Large intestine (tissue), 3 donors: ENCODE measurements at regions not wholly inside any gene's neighbourhood (a gene's known extent, or its start where the extent isn't known, plus 50 kb on each side); places are given as distances from the start of the nearest gene placed in this dataset.

Source experiments
- DNase-seq, 2 donors: peaks; one replicate each; pipeline versions ENCODE4 v3.0.0 to v3.0.0-alpha.2; 2013
- H3K27ac ChIP-seq: one replicate; pipeline ENCODE4 v1.5.1; 2013; ENCODE audit warnings: low read length
- H3K27me3 ChIP-seq: 2 replicates; pipeline ENCODE4 v1.6.1; 2013; ENCODE audit warnings: low read length; ENCODE audit not compliant: control insufficient read depth, insufficient read depth
- H3K36me3 ChIP-seq: 2 replicates; pipeline ENCODE4 v1.6.1; 2013; ENCODE audit warnings: low read length; ENCODE audit not compliant: control insufficient read depth, insufficient read depth
- H3K4me1 ChIP-seq: one replicate; pipeline ENCODE4 v1.6.1; 2013; ENCODE audit warnings: low read length; ENCODE audit not compliant: control insufficient read depth, insufficient read depth
- H3K4me3 ChIP-seq: one replicate; pipeline ENCODE4 v1.5.1; 2013; ENCODE audit warnings: low read length
- H3K9me3 ChIP-seq: one replicate; pipeline ENCODE4 v1.6.1; 2013; ENCODE audit warnings: mild to moderate bottlenecking, low read depth, low read length, moderate library complexity; ENCODE audit not compliant: control insufficient read depth
- WGBS: methylation state at CpG from one replicate; pipeline ENCODE4 v1.1.5; 2013; ENCODE audit warnings: low lambda C conversion rate; ENCODE audit not compliant: insufficient coverage; 5-methylcytosine and 5-hydroxymethylcytosine counted together

DNA sequence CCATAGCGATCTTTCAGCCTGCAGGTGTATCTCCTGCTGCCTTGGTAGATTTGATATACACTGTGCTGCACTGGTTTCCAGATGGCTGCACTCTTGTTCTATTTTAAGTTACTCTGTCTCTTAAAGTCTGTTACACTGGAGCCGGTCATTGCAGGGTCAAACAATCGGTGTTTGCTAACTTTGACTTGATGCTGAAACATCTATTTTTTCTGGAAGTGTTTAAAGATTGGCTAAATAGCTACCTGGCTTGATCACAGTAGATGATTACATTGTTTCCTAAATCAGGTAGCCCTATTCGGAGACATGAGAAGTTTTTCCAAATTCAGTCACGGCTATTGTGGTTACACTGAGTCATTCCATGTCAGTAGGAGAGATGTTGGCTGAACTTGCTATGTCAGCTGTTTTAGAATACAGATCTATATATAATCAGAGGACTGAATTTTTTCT is 574.8 kb downstream of the ETV1 start:
- no peak for DNase-seq
- H3K9me3 ChIP-seq, result no peaks in the 10 kb centered on the region
- no peak overlapping the region for H3K4me3 ChIP-seq
- H3K4me1 ChIP-seq, result no peaks in the 10 kb centered on the region
- H3K36me3 ChIP-seq, result no peaks in the 10 kb centered on the region
- no peaks in the 10 kb centered on the region for H3K27me3 ChIP-seq
- WGBS, result 39% methylated on average over 3 of the region's 5 CpGs
- no peak overlapping the region for H3K27ac ChIP-seq

DNA sequence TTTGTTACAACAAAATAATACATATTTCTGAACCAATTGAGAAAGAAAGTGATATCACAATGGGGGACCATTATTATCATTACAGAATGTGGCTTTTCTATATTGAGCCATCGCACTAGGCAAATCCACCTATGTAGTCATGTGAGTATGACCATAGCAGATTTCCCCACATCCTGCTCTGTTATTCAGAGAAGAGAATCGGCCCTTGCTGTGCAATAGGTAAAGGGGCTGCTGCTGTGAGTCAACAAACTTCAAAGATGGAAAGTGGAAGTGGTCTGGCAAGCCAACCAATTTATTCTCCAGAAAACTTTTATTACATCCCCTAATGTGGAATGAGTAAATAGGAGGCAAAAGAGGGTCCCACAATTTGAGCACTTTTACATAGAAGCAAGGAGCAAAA is 573.4 kb downstream of the ETV1 start:
- WGBS, result no CpG with 5 or more reads among the region's 2 CpGs
- Histone ChIP-seq H3K4me1 (no peaks in the 10 kb centered on the region), H3K27ac (no peak overlapping the region), H3K36me3 (no peaks in the 10 kb centered on the region), H3K4me3 (no peak overlapping the region), H3K27me3 (no peaks in the 10 kb centered on the region), H3K9me3 (no peaks in the 10 kb centered on the region)
- DNase-seq, result no peak

DNA sequence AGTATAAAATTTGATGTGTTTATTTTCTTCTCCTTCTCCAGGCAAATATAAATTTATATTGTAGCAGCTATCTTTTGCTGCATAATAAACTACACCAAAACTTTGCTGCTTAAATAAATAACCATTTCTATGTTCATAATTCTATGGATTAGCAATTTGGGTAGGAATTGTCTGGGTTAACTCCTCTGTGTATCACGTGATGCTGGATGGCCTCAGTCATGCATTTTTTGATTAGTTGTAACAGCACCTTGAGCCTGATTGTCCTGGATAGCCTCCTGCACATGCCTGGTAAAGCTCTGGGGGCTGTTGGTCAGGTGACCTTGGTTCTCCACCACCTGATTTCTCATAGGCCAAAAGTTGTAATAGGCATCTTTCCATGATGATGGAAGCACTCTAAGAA is 572.9 kb downstream of the ETV1 start:
- DNase-seq, result no peak
- Histone ChIP-seq H3K9me3 (no peaks in the 10 kb centered on the region), H3K27me3 (no peaks in the 10 kb centered on the region), H3K4me3 (no peak overlapping the region), H3K4me1 (no peaks in the 10 kb centered on the region), H3K36me3 (no peaks in the 10 kb centered on the region), H3K27ac (no peak overlapping the region)
- WGBS, result no CpG with 5 or more reads among the region's 1 CpG

DNA sequence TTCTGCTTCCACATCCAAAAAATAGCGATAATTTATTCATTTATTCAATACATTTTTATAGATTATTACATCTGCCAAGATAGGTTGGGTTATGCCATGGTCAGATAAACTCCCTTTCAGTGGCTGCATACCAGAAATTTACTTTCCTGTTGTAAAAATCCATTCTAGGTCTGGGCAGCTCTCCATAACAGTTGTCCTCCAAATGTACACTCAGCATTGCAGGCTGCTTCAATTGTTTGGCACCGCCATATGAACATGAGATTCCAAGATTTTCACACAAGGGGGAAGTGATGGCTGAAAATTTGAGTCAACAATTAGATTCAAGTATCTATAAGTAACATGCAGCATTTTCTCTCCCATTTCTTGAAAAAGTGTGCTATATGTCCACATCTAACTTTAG is 568.7 kb downstream of the ETV1 start:
- Histone ChIP-seq H3K27ac (no peak overlapping the region), H3K9me3 (peaks cover 3% of the 10 kb centered on the region), H3K36me3 (no peaks in the 10 kb centered on the region), H3K4me1 (no peaks in the 10 kb centered on the region), H3K27me3 (no peaks in the 10 kb centered on the region), H3K4me3 (no peak overlapping the region)
- WGBS, result no CpG with 5 or more reads among the region's 2 CpGs
- DNase-seq, result no peak

DNA sequence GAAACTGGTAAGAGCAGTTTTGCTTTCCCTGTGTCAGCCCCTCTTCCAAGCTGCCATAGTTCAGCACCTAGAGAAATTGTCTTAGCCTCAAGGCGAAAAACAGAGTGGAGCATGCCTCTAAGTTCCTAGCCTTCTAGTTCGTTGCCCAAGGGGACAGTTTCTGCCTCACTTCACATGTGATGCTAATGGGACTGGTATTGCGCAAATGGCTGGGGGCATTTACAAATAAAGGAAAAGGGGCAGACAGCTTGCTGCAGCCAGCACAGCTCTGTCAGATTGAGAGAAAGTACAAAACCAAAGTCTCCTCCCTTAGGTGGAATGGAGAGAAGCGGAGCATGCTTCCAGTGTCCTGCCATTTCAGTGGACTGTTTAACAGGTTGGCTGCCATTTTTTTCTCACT is 567.7 kb downstream of the ETV1 start:
- WGBS, result no CpG with 5 or more reads among the region's 4 CpGs
- H3K27ac ChIP-seq, result no peak overlapping the region
- no peaks in the 10 kb centered on the region for H3K27me3 ChIP-seq
- H3K4me3 ChIP-seq, result no peak overlapping the region
- H3K4me1 ChIP-seq, result no peaks in the 10 kb centered on the region
- H3K36me3 ChIP-seq, result no peaks in the 10 kb centered on the region
- peaks cover 3% of the 10 kb centered on the region for H3K9me3 ChIP-seq
- DNase-seq, result no peak

DNA sequence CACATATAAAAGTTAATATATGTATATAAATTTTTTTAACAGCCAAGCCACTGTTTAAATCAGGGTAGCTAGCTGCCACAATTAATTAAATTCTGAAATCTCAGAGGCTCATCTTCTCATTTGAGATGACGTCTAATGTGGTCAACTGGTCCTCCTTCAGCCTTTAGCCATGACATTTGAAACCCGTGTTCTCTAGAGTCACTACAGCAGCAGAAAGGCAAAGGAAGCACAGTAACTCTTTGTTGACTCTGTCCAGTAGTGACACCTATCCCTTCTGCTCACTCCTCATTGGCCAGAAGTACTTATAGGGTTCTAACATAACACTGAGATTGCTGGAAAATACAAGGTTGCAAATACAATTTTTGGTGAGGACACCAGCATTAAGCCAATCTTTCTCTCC is 555.5 kb downstream of the ETV1 start:
- WGBS, result no CpG with 5 or more reads among the region's 2 CpGs
- DNase-seq, result no peak
- Histone ChIP-seq H3K36me3 (no peaks in the 10 kb centered on the region), H3K4me3 (no peak overlapping the region), H3K27ac (no peak overlapping the region), H3K4me1 (no peaks in the 10 kb centered on the region), H3K27me3 (no peaks in the 10 kb centered on the region), H3K9me3 (no peaks in the 10 kb centered on the region)

DNA sequence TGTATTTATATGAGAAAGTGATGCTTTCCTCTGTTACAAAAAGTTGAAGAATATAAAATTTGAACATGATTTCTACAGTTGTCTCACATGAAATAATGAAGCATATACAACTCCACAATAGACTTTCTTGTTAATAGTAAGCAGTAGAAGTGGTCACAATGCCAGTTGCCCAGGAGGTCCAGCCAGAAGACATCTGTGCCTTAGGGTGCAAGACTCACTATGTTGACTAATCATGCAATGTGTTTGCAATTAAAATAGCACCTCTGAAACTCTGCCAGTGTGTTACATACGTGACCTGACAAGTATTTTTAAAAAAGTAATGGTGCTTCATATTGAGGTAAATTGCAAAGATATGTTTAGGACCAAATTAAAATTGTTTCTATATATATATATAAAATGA is 547.2 kb downstream of the ETV1 start:
- no peaks in the 10 kb centered on the region for H3K36me3 ChIP-seq
- H3K9me3 ChIP-seq, result no peaks in the 10 kb centered on the region
- no peak overlapping the region for H3K27ac ChIP-seq
- H3K27me3 ChIP-seq, result no peaks in the 10 kb centered on the region
- WGBS, result no CpG with 5 or more reads among the region's 1 CpG
- no peaks in the 10 kb centered on the region for H3K4me1 ChIP-seq
- no peak for DNase-seq
- H3K4me3 ChIP-seq, result no peak overlapping the region

DNA sequence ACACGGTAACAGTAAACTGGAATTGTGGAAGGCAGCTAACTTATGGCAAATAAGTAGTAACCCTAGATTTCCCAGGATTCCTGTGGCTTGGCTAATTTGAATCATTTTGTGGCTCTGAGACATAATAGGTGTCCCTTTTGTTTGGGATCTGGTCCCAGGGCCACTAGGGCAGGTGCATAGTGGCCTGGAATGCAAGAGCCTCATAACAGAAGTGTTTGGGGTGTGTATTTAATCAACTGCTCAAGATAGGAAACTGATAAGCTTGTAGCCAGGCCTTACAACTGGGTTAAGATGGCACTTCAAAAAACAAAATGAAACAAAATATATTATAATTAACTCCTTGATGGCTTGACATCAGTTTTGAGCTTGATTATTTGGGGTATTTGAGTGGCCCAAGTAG is 541.8 kb downstream of the ETV1 start:
- WGBS, result no CpG with 5 or more reads among the region's 1 CpG
- DNase-seq, result no peak
- H3K27me3 ChIP-seq, result no peaks in the 10 kb centered on the region
- H3K9me3 ChIP-seq, result peaks cover 3% of the 10 kb centered on the region
- H3K36me3 ChIP-seq, result no peaks in the 10 kb centered on the region
- no peak overlapping the region for H3K27ac ChIP-seq
- H3K4me1 ChIP-seq, result no peaks in the 10 kb centered on the region
- H3K4me3 ChIP-seq, result no peak overlapping the region

DNA sequence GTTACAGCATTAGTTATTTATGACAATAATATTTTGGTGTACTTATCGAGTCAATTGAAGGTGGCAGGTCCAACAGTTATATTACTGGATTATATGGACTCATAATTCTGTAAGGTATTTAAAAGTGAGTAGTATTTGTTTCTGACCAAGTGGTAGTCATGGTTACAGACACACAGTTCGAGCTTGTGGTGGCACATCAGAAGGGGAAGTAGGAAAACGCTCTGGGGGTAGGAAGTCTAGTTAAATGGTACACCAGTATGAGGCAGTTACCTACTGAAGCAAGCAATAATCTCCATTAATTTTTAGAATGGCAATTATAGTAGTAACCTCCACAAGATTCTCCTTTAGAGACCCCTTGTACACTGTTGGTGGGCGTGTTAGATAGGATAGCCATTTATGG is 541.2 kb downstream of the ETV1 start:
- Histone ChIP-seq H3K4me3 (no peak overlapping the region), H3K9me3 (peaks cover 3% of the 10 kb centered on the region), H3K36me3 (no peaks in the 10 kb centered on the region), H3K27ac (no peak overlapping the region), H3K27me3 (no peaks in the 10 kb centered on the region), H3K4me1 (no peaks in the 10 kb centered on the region)
- 100% methylated on average over 1 of the region's 4 CpGs for WGBS
- DNase-seq, result no peak

DNA sequence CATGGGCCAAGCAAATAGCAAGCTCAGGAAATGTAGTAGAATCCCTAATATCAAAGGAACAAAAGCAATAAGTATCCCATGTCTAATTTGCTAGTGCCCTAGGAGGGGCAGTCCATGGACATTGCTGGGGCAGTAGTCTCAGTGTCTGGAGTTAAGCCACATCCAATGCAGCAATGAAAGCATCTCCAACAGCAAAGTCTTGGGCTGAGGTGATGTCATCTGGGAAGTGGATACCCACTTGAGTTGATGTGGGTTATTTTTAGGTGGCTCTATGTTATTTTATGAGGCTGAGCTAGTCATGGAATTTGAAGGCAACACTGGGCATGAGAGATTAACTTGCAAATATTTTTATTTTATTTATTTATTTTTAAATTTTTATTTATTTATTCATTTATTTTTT is 540.0 kb downstream of the ETV1 start:
- Histone ChIP-seq H3K27ac (no peak overlapping the region), H3K4me1 (no peaks in the 10 kb centered on the region), H3K9me3 (peaks cover 3% of the 10 kb centered on the region), H3K36me3 (no peaks in the 10 kb centered on the region), H3K27me3 (no peaks in the 10 kb centered on the region), H3K4me3 (no peak overlapping the region)
- DNase-seq, result no peak

DNA sequence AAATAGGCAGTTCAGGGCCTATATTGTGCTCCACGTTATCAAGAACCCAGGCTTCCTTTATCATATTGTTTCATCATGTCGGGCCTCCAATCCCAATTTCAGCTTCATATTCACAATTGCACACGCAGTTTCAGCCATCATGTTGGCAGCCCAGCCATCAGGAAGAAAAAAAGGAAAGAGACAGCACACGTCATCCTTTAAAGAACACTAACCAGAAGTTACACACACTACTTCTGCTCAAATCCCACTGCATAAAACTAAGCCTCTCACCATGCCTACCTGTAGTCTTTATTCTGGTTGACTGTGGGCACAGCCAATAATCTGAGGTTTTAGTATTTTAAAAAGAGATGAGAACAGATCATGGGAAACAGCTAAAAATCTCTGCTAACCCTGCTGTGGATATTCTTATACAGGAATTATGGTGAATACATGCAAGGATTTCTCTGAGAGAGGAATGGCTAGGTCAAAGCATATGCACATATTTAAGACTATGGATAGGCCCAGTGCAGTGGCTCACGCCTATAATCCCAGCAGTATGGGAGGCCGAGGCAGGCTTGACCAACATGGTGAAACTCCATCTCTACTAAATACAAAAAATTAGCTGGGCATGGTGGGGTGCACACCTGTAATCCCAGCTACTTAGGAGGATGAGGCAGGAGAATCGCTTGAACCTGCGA is 534.4 kb downstream of the ETV1 start:
- H3K4me1 ChIP-seq, result no peaks in the 10 kb centered on the region
- no peaks in the 10 kb centered on the region for H3K27me3 ChIP-seq
- H3K36me3 ChIP-seq, result no peaks in the 10 kb centered on the region
- no peak for DNase-seq
- WGBS, result 94% methylated on average over 2 of the region's 8 CpGs
- H3K27ac ChIP-seq, result no peak overlapping the region
- peaks cover 1% of the 10 kb centered on the region for H3K9me3 ChIP-seq
- no peak overlapping the region for H3K4me3 ChIP-seq
